ENCODE measurements at regions not wholly inside any gene's neighbourhood (a gene's known extent, or its start where the extent isn't known, plus 50 kb on each side); places are given as distances from the start of the nearest gene placed in this dataset.

DNA sequence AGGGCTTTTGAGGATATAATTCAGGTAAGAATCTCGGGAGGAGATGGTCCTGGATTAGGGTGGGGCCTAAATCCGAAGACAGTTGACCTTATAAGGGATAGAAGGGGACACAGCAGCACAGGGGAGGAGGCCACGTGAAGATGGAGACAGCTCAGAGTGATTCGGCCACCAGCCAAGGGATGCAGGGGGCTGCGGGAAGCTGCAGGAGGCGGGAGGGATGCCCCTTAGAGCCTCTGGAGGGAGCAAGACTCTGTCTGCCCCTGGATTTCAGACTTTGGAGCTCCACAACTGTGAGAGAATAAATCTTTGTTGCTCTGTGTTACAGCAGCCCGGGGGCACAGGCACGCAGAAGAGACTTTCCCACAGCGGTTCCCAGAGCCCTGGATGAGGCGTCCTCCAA, 143.7 kb downstream of the ASB1 start:
- H3K27ac ChIP-seq, result no peak overlapping the region
- H3K27me3 ChIP-seq, result no peaks in the 10 kb centered on the region
- H3K4me3 ChIP-seq, result no peak overlapping the region
- H3K9me3 ChIP-seq, result no peaks in the 10 kb centered on the region
- no peak for TF ChIP-seq EP300 (IDR thresholded peaks at IDR 0.05; ENCODE audit: low read depth)
- TF ChIP-seq, protein P1, sequence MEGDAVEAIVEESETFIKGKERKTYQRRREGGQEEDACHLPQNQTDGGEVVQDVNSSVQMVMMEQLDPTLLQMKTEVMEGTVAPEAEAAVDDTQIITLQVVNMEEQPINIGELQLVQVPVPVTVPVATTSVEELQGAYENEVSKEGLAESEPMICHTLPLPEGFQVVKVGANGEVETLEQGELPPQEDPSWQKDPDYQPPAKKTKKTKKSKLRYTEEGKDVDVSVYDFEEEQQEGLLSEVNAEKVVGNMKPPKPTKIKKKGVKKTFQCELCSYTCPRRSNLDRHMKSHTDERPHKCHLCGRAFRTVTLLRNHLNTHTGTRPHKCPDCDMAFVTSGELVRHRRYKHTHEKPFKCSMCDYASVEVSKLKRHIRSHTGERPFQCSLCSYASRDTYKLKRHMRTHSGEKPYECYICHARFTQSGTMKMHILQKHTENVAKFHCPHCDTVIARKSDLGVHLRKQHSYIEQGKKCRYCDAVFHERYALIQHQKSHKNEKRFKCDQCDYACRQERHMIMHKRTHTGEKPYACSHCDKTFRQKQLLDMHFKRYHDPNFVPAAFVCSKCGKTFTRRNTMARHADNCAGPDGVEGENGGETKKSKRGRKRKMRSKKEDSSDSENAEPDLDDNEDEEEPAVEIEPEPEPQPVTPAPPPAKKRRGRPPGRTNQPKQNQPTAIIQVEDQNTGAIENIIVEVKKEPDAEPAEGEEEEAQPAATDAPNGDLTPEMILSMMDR (IDR thresholded peaks at IDR 0.05), result no peak
- no peak for TF ChIP-seq POLR2AphosphoS5 (IDR thresholded peaks at IDR 0.05)
- no peak for TF ChIP-seq POLR2A (IDR thresholded peaks at IDR 0.05)
- H3K36me3 ChIP-seq, result no peaks in the 10 kb centered on the region
- 67 to 86% methylated on average over 5 to 10 of the region's 10 CpGs for WGBS, 2 donors (ENCODE audit: low coverage in 1 of 2)
- intact Hi-C loops (cut with DNase I; ENCODE audit: low total_unique reads), result no loop called here
- in situ Hi-C loops (cut with MboI; ENCODE audit: low pct_ligation_motif_present in 1 of 4, low pct_unique_long_range_greater_than_20kb in 1 of 4, low sequenced_read_pairs in 3 of 4), result no loop called here
- DNase-seq, result no peak
- H3K4me1 ChIP-seq, result peaks cover 0 to 5% (median 0%) of the 10 kb centered on the region in 4 donors

DNA sequence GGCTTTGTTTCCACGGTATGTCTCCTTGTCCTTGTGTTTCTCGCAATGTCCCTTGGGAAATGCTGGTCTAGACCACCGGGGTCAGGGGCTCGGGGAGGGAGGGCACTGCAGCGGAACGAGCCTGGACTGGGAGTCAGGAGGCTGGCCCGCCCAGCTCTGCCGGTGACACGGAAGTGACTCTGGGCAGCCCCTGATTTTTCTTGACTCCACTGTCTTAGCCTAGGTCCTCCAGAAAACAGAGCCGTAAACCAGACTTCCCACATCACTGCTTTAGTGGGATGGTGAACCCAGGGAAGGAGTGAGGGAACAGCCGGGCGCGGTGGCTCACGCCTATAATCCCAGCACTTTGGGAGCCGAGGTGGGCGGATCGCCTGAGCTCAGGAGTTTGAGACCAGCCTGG, 144.2 kb downstream of the ASB1 start:
- no peaks in the 10 kb centered on the region for H3K9me3 ChIP-seq
- no peaks in the 10 kb centered on the region for H3K36me3 ChIP-seq
- in situ Hi-C loops (cut with MboI; ENCODE audit: low pct_ligation_motif_present in 1 of 4, low pct_unique_long_range_greater_than_20kb in 1 of 4, low sequenced_read_pairs in 3 of 4), result no loop called here
- intact Hi-C loops (cut with DNase I; ENCODE audit: low total_unique reads), result no loop called here
- WGBS, 2 donors (ENCODE audit: low coverage in 1 of 2), result 85% methylated on average over 17 of the region's 17 CpGs; no CpG with 5 or more reads in 1 of the 2 donors
- H3K4me3 ChIP-seq, result no peak overlapping the region
- H3K27me3 ChIP-seq, result no peaks in the 10 kb centered on the region
- H3K4me1 ChIP-seq, result peaks cover 0 to 5% (median 0%) of the 10 kb centered on the region in 4 donors
- H3K27ac ChIP-seq, result no peak overlapping the region
- DNase-seq, result no peak
- TF ChIP-seq, protein P1 (IDR thresholded peaks at IDR 0.05), result no peak
- TF ChIP-seq EP300 (IDR thresholded peaks at IDR 0.05; ENCODE audit: low read depth) (no peak), POLR2A (IDR thresholded peaks at IDR 0.05) (no peak), POLR2AphosphoS5 (IDR thresholded peaks at IDR 0.05) (no peak)

DNA sequence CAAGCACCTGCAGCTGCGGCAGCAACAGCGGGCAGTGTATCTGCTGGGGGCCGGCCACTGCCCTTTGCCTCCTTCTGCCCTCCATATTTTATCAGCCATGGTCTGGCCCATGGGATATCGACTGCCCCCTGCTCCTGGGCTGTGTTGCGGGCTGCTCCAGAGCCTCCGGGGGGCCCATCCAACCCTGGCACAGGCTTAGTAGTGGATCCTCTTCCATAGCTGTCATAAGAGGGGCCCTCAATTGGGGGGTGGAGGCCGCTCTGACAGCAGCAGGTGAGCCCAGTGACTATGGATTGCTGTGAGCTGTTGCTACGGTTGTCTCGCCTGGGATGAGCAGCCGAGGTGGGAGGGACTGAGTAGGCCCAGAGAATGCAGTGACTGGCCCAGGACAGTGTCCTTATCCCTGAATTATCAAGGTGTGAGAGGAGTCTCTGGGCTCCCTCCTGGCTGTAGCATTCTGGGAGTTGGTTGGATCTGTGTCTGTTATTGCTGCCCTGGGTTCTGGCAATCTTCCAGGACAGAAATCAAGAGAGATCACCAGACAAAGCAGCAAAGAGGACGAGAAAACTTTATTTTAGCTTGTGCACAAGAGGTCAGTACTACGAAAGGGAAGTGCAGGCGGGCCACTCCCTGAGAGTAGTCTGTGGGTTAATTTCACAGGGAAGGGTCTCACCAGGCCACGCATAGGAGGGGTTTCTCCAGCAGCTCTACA, 145.1 kb downstream of the ASB1 start:
- H3K27me3 ChIP-seq, result no peaks in the 10 kb centered on the region
- in situ Hi-C loops (cut with MboI; ENCODE audit: low pct_ligation_motif_present in 1 of 4, low pct_unique_long_range_greater_than_20kb in 1 of 4, low sequenced_read_pairs in 3 of 4) (no loop called here), intact Hi-C loops (cut with DNase I; ENCODE audit: low total_unique reads) (no loop called here)
- 82 to 83% methylated on average over 4 to 14 of the region's 14 CpGs for WGBS, 2 donors (ENCODE audit: low coverage in 1 of 2)
- no peak for TF ChIP-seq POLR2AphosphoS5 (IDR thresholded peaks at IDR 0.05)
- TF ChIP-seq POLR2A (IDR thresholded peaks at IDR 0.05), result no peak
- no peak for TF ChIP-seq EP300 (IDR thresholded peaks at IDR 0.05; ENCODE audit: low read depth)
- TF ChIP-seq, protein P1 (IDR thresholded peaks at IDR 0.05), result no peak
- no peak overlapping the region for H3K4me3 ChIP-seq
- H3K4me1 ChIP-seq, result peaks cover 0 to 3% (median 0%) of the 10 kb centered on the region in 4 donors
- DNase-seq, result no peak
- no peaks in the 10 kb centered on the region for H3K36me3 ChIP-seq
- no peaks in the 10 kb centered on the region for H3K9me3 ChIP-seq
- H3K27ac ChIP-seq, result no peak overlapping the region

DNA sequence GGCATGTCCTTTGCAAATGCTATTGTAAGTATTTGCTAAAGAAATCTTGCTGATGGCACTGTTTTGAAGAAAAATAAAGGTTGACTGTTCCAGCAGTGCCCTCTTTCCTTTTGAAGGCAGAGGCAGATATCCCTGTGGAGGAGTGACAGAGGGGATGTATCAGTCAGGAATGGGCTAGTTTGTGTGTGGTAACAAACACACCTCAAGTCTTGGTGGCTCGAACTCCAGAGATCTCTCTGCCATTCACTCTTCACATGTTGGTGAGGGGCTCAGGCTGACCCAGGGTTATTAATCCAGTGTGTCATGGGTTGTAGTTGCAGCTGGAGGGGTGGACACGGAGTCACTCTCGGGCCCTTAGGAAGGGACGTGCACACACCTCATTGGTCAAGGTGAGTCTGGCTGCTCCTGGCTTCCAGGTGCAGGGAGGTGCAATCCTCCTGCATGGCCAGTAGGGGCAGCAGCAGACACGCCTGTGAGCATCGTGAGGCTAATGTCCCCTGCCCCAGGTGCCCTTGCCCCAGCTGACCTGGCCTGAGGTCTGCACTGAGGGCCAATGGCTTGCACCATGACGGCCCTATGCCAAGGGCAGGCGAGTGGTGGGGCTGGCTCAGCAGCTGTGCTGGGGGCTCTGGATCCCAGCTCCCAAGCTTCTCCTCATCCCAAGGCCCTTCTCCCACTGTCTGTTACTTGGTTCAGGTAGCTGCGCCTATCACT, 146.5 kb downstream of the ASB1 start:
- Histone ChIP-seq H3K4me1 (no peaks in the 10 kb centered on the region), H3K27me3 (no peaks in the 10 kb centered on the region), H3K27ac (no peak overlapping the region), H3K4me3 (no peak overlapping the region), H3K36me3 (no peaks in the 10 kb centered on the region), H3K9me3 (no peaks in the 10 kb centered on the region)
- DNase-seq, result no peak
- intact Hi-C loops (cut with DNase I; ENCODE audit: low total_unique reads) (no loop called here), in situ Hi-C loops (cut with MboI; ENCODE audit: low pct_ligation_motif_present in 1 of 4, low pct_unique_long_range_greater_than_20kb in 1 of 4, low sequenced_read_pairs in 3 of 4) (no loop called here)
- TF ChIP-seq, protein P1 (IDR thresholded peaks at IDR 0.05), result peak; percentile 39 to 61 (median 53)
- no peak for TF ChIP-seq POLR2AphosphoS5 (IDR thresholded peaks at IDR 0.05)
- 61% methylated on average over 9 of the region's 9 CpGs; no CpG with 5 or more reads in 1 of the 2 donors for WGBS, 2 donors (ENCODE audit: low coverage in 1 of 2)

All from transverse colon (tissue), 4 donors.